Stimulated activated CD4-positive, alpha-beta T cell treated with anti-CD3 and anti-CD28 coated beads, Interleukin-15, amount 100 ng/mL, for 1 hour (primary cell): ENCODE measurements at regions not wholly inside any gene's neighbourhood (a gene's known extent, or its start where the extent isn't known, plus 50 kb on each side); places are given as distances from the start of the nearest gene placed in this dataset.

Experiments
- DNase-seq, 2 donors: peaks; one replicate each; pipeline ENCODE4 v3.0.0-alpha.2; 2020; ENCODE audit warnings: low read depth in 1 of 2, low spot score in 1 of 2

DNA sequence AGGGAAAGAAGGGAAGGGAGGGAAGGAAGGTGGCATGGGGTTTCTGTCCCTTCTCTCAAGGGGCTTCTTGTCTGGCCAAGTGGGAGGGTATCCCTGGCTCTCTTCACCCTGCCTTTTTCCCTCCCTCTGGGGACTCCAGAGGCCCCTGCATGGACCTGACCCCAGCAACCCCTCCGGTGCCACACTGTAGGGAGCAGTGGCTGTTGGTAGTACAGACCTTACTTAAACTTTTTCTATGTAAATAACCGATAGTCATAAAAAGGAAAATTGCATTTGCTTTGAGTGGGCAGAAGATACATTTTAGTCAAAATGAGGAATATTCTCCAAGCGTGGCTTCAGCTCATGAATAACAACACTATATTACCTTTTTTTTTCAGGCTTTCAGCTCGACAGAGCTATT lies 1384.0 kb downstream of the BRD1 start:
- no peak for DNase-seq

GRCh38 chr22:48442663-48443062 lies 1385.0 kb downstream of the BRD1 start:
- DNase-seq: no peak

- no peak for DNase-seq
Observed at GRCh38 chr22:48441553-48441850, 1386.2 kb downstream of the BRD1 start.

GRCh38 chr22:48440673-48441552 lies 1386.8 kb downstream of the BRD1 start:
- no peak for DNase-seq

GRCh38 chr22:48440176-48440575 lies 1387.5 kb downstream of the BRD1 start:
- no peak for DNase-seq

- DNase-seq: no peak
Observed at GRCh38 chr22:48439560-48440135, 1388.0 kb downstream of the BRD1 start.

GRCh38 chr22:48438800-48439559 lies 1388.7 kb downstream of the BRD1 start:
- DNase-seq: no peak

- no peak for DNase-seq
Observed at GRCh38 chr22:48438096-48438495, 1389.6 kb downstream of the BRD1 start.

DNA sequence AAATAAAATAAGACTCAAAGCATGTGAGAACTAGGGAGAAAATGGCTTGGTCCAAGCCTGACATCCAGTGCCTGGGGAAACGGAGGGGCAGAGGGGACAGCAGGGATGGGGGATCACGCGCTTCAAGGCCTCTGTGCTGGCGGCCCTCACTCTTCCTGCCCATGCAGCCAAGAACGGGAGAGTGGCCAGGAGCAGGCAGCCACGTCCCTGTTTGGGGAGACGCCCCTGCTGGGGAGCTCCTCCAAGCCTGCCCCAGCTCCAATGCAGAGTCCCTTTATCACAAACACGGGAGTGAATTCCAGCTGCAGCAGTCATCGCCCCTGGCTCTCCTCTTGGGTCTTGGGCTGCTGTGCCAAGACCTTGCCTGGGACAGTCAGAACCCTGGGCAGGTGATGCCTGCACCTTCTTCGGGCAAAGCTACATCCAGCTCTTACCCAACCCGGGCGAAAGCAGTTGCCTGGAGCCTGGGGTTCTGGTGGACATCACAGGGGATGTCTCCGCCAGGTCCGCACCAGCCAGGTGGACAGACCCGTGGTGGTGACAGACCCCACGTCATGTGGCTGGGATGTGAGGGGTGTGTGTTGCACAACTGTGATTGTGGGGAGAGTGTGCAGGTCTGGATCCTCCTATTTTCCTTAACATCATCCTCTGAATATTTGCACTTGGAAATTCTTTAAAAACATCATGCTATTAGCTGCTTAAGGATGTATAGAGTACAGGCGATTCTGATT lies 1391.3 kb downstream of the BRD1 start:
- no peak for DNase-seq

DNA sequence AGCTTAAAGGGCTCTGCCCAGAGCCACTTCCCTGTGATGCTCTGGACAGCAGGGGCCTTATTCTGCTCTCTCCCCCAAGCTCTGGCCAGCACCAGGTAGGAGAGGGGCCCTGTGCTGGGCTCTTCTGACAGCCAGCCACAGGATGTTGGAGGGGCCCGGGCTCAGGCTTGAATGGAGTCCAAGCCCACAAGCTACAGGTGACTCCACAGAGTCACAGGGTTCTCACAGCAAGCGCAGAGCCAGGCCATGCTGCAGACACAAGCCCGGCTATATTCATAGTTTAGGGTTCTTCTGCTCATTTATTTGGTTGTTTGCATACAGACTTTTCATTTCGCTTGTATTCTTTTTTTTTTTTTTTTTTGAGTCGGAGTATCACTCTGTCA lies 1392.8 kb downstream of the BRD1 start:
- DNase-seq: no peak

DNA sequence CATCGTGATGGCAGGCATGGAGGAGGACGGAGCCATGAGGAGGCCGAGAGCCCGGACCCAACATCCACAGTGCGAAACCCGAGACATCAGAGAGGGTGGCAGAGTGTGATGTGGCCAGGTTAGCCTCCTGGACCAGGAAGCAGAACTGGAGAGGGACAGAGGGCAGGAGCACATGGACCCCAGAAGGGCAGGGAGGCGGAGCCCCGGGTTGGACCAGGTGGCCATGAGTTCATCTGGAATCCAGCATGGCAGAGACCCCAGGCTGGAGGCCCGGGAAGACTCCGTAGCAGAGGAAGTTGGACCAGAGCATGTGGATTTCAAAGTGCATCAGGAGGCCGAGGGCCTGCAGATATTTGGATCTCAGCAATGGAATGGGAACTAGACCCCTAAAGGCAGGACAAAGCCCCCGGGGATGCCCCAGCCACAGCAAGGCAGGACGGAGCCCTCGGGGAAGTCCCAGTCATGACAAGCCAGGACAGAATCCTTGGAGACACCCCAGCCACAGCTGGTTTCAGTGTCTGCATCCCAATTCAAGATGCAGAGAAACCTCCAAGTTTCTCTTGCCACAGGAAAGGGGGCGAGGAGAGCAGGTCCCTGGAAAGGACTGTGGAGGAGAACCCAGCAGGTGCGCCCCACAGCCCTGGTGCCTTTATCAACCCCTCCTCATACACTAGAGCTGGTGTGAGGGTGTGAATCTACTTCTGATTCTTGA lies 1393.4 kb downstream of the BRD1 start:
- DNase-seq: no peak

- no peak for DNase-seq
Observed at GRCh38 chr22:48433647-48434046, 1394.0 kb downstream of the BRD1 start.

DNA sequence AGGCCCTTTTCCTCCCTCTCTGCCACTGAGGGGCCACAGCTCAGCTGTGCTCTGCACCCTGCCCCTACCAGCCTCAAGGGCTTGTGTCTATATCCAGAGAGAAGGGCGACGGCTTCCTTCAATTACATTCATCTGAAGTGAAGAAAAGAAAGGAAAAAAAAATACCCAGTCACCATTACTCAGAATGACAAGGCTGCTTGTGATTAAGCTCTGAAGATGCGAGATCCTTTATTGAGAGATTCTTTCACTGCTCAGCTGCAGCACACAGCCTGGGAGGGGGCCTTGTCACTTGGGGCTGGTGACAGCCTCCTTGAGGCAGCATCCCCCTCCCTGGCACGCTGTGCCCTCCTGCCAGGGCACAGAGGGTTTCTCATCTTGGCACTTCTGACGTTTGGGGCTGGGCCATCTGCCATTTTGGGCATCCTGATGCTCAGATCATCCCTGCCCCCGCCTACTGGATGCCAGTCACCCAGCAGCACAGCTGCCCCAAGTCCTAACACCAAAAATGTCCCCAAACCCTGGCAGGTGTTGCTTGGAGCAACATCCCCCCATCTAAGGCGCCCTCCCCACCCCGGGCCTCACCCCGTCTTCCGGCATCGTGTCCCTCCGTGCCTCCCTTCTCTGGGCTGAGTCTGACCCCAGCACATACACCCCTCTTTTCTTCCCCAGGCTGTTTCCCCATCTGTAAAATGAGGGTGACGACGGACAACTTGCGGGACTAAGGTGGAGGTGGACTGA lies 1394.7 kb downstream of the BRD1 start:
- DNase-seq: no peak

DNA sequence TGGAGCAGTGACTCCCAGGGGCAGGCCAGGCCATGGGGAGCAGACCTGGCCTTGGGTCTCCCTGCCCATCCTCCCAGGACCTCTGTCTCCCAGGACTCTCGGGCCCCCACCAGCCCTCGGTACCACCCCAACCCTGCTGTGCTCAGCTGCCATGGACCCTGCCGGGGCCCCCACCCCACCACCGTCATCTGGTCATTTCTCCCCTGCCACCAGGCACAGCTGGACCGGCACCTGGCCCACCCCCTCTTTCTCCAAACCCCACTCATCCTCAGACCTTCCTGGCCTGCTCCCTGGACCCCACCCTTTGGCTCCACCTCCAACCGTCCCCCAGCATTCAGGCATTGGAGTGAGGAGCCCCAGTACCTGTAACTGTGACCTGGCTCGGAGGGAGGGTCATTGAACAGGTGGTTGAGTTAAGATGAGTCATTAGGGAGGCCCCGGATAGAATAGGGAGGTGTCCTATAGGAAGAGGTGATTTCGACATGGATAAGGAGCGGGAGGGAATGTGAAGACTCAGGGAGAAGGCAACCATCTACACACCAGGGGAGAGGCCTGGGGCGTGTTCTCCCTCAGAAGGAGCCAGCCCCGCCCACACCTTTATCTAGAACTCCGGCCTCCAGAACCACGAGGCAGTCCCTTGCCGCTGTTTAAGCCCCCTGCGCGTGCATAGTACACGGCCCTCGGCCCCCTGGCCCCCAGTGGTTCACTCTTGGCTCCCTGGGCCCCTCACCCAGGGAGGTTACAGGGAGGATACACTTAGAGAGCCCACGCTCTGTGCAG lies 1395.9 kb downstream of the BRD1 start:
- DNase-seq: no peak

- DNase-seq: no peak
Observed at GRCh38 chr22:48431014-48431413, 1396.7 kb downstream of the BRD1 start.

- no peak for DNase-seq
Observed at GRCh38 chr22:48429446-48430020, 1398.1 kb downstream of the BRD1 start.

- no peak for DNase-seq
Observed at GRCh38 chr22:48428631-48429371, 1398.9 kb downstream of the BRD1 start.

DNA sequence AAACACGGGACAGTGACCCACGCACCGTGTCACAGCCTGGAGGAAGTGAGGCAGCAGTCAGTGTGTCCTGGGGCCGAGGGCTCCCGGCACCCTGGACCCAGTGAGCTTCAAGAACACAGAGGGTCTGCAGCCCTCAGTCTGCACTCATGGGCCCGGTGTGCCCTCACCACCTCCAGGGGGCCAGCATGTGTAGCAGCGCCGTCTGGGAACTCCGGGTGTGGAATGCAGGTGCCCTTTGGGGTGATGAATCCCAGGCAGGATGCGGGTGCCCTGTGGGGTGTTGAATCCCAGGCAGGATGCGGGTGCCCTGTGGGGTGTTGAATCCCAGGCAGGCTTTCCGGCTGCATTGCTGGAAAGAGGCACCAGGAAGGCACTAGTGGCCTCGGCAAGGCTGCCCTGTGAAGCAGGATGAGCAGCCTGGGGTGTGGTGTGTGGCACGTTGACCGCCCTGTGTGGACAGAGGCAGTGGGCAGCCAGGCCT lies 1399.9 kb downstream of the BRD1 start:
- no peak for DNase-seq
